Smooth muscle cell of the brain vasculature (primary cell): ENCODE measurements at regions not wholly inside any gene's neighbourhood (a gene's known extent, or its start where the extent isn't known, plus 50 kb on each side); places are given as distances from the start of the nearest gene placed in this dataset.

Experiments
- DNase-seq: peaks from one replicate; pipeline ENCODE4 v3.0.0-alpha.2; 2012; ENCODE audit warnings: low read depth, low spot score

GRCh38 chr5:101932599-101932998 is 363.5 kb downstream of the SLCO4C1 start:
- no peak for DNase-seq

GRCh38 chr5:101929628-101930027 is 366.5 kb downstream of the SLCO4C1 start:
- DNase-seq, result no peak

DNA sequence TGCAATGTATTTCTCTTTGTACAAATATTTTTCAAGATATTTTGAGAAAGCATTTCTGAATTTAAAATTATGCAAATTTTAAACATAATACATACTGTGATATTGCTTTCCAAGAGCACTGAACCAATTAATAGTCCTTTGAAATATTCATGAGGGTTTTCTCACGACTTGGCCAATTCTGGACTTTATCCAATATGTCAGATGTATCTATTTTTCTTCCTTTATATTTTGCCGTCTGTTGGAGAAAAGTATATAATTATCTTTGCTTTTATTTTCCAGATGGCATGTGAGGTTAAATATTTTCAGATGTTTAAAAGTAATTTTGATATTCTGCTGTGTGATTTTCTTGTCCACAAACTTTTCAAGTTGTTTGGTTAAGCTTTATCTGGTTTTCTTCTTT is 378.9 kb downstream of the SLCO4C1 start:
- no peak for DNase-seq

DNA sequence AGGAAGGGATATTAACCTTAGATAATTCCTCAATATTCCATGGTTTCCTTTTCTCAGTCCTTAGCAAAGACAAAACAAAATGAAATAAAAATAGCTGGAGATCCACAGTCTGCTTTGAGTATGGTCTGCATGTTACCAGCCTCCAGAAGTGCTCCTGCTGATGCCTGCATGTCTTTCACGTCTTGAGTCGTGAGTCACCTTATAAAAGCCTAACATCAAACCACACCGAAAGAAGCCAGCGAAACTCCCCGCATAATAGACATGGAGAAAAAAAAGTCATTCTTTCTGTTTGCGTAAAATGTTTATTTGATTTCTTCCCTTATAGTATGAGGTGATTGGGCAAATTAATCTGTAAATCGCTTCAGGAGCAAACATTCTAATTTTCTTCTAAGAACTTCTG is 380.5 kb downstream of the SLCO4C1 start:
- DNase-seq, result no peak

DNA sequence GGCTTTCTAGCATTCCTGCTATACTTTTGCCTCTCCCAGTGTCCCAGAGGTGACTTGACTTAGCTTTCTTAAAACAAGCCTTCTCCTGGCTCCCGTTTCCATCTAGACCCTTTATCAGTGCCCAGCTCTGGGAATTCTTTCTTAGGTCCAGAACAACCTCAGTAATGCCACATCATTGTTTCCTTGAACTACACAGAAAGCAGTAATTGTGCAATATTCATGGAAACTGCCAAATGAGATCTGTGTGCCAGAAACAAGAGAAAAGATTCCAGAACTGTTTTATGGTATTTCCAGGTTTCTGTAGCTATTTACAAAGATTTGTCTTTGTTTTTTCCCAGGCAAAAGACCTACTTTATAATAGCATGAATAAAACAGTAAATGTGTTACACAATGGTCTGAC is 391.3 kb downstream of the SLCO4C1 start:
- no peak for DNase-seq

DNA sequence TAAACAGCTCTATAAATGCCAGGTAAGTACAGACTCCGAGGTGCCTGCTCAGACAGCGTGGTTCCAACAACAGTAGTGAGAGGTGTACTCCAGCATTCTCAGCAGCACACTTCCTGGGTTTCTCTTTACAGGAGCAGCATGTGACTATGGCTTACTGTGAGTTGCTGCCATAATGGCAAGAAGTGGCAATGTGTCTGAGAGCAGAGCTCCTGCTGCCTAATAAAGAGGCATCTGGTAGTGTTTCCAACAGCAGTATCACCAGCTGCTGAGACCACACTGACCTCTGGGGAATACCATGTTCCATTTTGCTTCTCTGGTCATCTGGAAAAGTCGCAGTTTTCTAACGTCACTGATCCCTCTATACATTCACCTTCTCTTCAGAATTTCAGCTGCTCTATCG is 398.2 kb downstream of the SLCO4C1 start:
- DNase-seq, result no peak

- no peak for DNase-seq
Measured at GRCh38 chr5:101894985-101895384, 401.1 kb downstream of the SLCO4C1 start.

GRCh38 chr5:101878190-101878589 is 417.9 kb downstream of the SLCO4C1 start:
- no peak for DNase-seq

- DNase-seq, result no peak
Measured at GRCh38 chr5:101877451-101877850, 418.6 kb downstream of the SLCO4C1 start.

DNA sequence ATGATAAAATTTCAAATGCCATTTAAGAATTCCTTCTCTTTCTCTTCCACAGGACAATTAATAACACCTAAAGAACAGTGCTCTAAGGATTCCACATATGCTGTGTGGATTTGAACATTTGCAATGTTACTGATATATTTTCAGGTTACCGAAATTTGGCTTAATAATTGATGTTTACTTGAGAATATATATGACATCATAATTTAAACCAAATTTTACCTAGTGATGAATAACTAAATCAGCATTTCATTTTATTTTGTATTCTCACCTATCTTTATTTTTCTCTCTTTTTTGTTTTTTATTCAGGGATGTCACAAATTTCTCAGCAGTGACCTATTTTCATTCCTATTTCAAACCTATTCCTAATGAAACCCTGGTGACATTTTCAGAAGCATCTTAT is 429.6 kb downstream of the SLCO4C1 start:
- no peak for DNase-seq

DNA sequence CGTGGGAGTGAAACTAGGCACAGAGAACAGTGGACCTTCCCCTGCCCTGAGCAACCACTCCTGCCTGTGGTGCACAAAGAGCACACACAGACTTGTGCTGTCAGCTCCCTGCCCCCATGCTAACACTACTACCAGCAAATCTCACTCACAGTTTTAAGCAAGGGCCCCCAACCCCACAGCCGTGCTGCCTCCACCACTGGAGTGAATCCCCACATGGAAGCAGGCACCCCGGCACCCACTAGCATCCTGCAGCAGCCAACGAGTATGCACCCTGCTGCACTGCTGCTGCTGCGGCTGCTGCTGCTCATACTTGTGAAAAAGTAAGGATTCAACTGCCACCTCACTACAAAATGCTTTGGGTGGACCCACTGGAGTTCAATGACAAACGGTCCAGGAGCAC is 435.5 kb downstream of the SLCO4C1 start:
- DNase-seq, result no peak

DNA sequence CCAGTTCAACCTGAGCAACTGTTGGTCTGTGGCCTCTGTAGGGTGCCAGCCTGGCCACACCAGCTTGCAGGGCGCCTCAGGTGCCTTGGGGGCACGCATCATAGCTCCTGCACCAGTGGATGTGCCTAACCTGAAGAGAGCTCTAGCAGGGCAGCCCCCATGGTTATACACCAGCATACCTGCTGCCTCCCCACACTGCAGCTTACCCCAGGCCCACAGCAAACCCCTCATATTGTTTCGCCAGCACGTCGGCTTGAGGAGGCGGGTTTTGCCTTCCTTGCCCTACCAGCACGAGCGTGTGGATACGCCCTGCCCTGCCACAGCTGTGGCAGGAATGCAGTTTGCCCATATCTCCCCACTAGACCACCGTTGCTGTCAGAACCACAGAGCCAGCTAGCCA is 435.9 kb downstream of the SLCO4C1 start:
- no peak for DNase-seq

GRCh38 chr5:101846496-101846895 is 449.6 kb downstream of the SLCO4C1 start:
- no peak for DNase-seq

- no peak for DNase-seq
Measured at GRCh38 chr5:101843055-101843454, 453.0 kb downstream of the SLCO4C1 start.

DNA sequence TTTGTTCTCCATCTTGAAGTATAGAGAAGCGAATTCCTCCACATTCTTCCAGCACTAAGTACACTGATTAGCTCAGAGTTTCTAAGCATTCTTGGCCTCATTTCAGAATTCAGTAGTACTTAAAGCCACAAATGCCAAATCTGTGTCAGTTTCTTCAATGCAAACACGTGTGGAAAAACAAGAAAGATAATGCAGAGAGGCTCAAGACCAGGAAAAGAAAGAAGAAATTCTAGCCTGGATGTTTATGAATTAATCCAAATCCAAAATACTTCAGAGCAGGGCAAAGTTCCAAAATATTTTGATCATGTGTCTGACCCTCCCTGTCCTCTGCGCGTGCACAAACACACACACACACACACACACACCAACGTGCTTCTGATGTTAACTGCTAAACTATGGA is 457.6 kb downstream of the SLCO4C1 start:
- no peak for DNase-seq

GRCh38 chr5:101829255-101829654 is 466.8 kb downstream of the SLCO4C1 start:
- DNase-seq, result no peak

DNA sequence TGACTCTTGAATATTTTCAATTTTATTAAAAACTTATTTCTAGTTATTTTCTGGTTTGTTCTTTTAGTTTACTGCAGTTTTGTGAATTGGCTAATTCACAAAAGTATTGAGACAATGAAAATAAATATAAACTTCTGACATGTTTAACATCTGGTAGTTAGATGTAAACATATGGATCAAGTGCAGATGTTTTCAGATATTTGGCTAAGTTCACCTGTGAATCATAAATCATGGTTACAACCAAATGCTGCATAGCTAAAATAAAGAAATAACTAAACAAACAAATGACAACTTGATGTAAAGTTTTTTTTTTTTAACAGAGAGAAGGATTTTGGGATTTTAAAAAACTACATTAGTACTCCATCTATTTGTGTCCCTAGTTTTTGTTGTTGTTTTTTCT is 484.6 kb downstream of the SLCO4C1 start:
- DNase-seq, result no peak

GRCh38 chr5:101806410-101806809 is 489.7 kb downstream of the SLCO4C1 start:
- no peak for DNase-seq

- no peak for DNase-seq
Measured at GRCh38 chr5:101796427-101796826, 499.7 kb downstream of the SLCO4C1 start.

- no peak for DNase-seq
Measured at GRCh38 chr5:101788797-101789196, 507.3 kb downstream of the SLCO4C1 start.

- DNase-seq, result no peak
Measured at GRCh38 chr5:101785090-101785489, 511.0 kb downstream of the SLCO4C1 start.

DNA sequence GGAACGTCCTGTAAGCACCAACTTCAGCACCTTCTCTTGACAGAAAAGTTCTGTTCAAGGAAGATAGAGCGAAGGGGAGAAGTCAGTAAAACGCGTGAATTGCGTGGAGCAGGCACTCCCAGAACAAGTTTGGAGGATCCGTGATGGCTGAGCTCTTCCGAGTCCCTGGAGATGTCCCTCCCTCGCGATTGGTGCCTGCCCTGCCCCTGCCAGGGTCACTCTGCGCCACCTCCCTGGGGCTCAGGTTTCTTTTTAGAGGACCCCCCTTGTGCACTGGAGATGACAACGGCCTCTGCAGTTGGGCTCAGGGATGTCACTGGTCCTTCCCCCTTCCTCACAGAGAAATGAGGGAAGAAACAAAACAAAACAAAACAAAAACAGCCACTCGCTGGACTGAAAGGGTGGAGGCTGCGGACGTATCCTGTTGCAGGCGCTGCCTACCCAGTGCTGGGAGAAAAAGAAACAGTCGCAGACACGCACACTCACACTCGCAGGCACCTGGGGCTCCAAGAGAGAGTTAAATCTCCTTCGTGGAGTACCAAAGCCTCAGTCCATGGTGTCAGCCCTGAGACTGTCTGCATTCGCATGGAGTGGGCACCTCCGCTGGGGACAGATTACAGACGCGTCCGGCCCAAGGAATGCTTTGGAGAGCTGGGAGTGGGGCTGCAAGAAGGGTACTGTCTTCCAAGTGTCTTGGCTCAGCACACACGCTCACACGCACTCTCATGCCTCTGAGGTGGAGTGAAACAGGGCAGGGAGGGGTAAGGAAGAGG is 512.7 kb downstream of the SLCO4C1 start:
- no peak for DNase-seq

GRCh38 chr5:101782352-101783103 is 513.6 kb downstream of the SLCO4C1 start:
- no peak for DNase-seq
